HUES64 (cell line): ENCODE measurements at regions not wholly inside any gene's neighbourhood (a gene's known extent, or its start where the extent isn't known, plus 50 kb on each side); places are given as distances from the start of the nearest gene placed in this dataset.

ENCODE experiments used
- H3K27ac ChIP-seq: 2 replicates; pipeline ENCODE4 v1.7.0; 2013; ENCODE audit warnings: low read depth, low read length, inconsistent platforms
- H3K27me3 ChIP-seq: 2 replicates; pipeline ENCODE4 v1.6.1; 2013; ENCODE audit warnings: mild to moderate bottlenecking, low read length; ENCODE audit not compliant: insufficient read depth
- H3K36me3 ChIP-seq: 2 replicates; pipeline ENCODE4 v1.6.1; 2013; ENCODE audit warnings: mild to moderate bottlenecking, low read length; ENCODE audit not compliant: insufficient read depth
- H3K4me1 ChIP-seq: 2 replicates; pipeline ENCODE4 v1.6.1; 2013; ENCODE audit warnings: mild to moderate bottlenecking, low read length, moderate library complexity; ENCODE audit not compliant: insufficient read depth
- H3K4me3 ChIP-seq: 2 replicates; pipeline ENCODE4 v1.5.1; 2013; ENCODE audit warnings: mild to moderate bottlenecking, low read length, moderate library complexity
- H3K9ac ChIP-seq: 2 replicates; pipeline ENCODE4 v1.6.1; 2013; ENCODE audit warnings: mild to moderate bottlenecking, low read depth, low read length
- H3K9me3 ChIP-seq: 2 replicates; pipeline ENCODE4 v1.6.1; 2013; ENCODE audit warnings: low read depth, low read length; ENCODE audit not compliant: insufficient read depth
- WGBS: fragments of 150-250, 120-280 bp; methylation state at CpG from one replicate; pipeline ENCODE4 v1.1.7; 2013; ENCODE audit warnings: missing lambda C conversion rate; 5-methylcytosine and 5-hydroxymethylcytosine counted together

- Histone ChIP-seq H3K4me3 (no peak overlapping the region), H3K27me3 (no peaks in the 10 kb centered on the region), H3K9ac (no peak overlapping the region), H3K4me1 (peaks cover 8% of the 10 kb centered on the region), H3K36me3 (no peaks in the 10 kb centered on the region), H3K27ac (no peak overlapping the region), H3K9me3 (peaks cover 8% of the 10 kb centered on the region)
These were observed 352.0 kb upstream of the GALNTL6 start for GRCh38 chr4:171461191-171461590.

GRCh38 chr4:171448919-171449481 is 364.2 kb upstream of the GALNTL6 start:
- Histone ChIP-seq H3K27ac (no peak overlapping the region), H3K9me3 (no peaks in the 10 kb centered on the region), H3K36me3 (no peaks in the 10 kb centered on the region), H3K27me3 (no peaks in the 10 kb centered on the region), H3K9ac (no peak overlapping the region), H3K4me3 (no peak overlapping the region), H3K4me1 (no peaks in the 10 kb centered on the region)
- WGBS = no CpG with 5 or more reads among the region's 2 CpGs

- no peaks in the 10 kb centered on the region for H3K27me3 ChIP-seq
- H3K27ac ChIP-seq = no peak overlapping the region
- H3K4me1 ChIP-seq = no peaks in the 10 kb centered on the region
- 100% methylated on average over 1 of the region's 2 CpGs for WGBS
- no peak overlapping the region for H3K9ac ChIP-seq
- H3K4me3 ChIP-seq = no peak overlapping the region
- no peaks in the 10 kb centered on the region for H3K36me3 ChIP-seq
- no peaks in the 10 kb centered on the region for H3K9me3 ChIP-seq
These were observed 364.8 kb upstream of the GALNTL6 start for GRCh38 chr4:171448358-171448757.

GRCh38 chr4:171441300-171441941 is 371.8 kb upstream of the GALNTL6 start:
- whole genome bisulfite sequencing = 92% methylated on average over 1 of the region's 1 CpG
- no peaks in the 10 kb centered on the region for H3K4me1 ChIP-seq
- no peaks in the 10 kb centered on the region for H3K9me3 ChIP-seq

GRCh38 chr4:171433674-171434073 is 379.5 kb upstream of the GALNTL6 start:
- Histone ChIP-seq H3K27me3 (no peaks in the 10 kb centered on the region), H3K9ac (no peak overlapping the region), H3K36me3 (no peaks in the 10 kb centered on the region)

More at GRCh38 chr4:171441300-171441941, 371.8 kb upstream of the GALNTL6 start:
- Histone ChIP-seq H3K4me3 (no peak overlapping the region), H3K36me3 (no peaks in the 10 kb centered on the region), H3K9ac (no peak overlapping the region), H3K27me3 (no peaks in the 10 kb centered on the region), H3K27ac (no peak overlapping the region)

GRCh38 chr4:171432536-171432935 is 380.7 kb upstream of the GALNTL6 start:
- no peak overlapping the region for H3K4me3 ChIP-seq
- no peak overlapping the region for H3K9ac ChIP-seq
- H3K4me1 ChIP-seq = no peaks in the 10 kb centered on the region
- H3K36me3 ChIP-seq = no peaks in the 10 kb centered on the region
- no peaks in the 10 kb centered on the region for H3K27me3 ChIP-seq
- H3K27ac ChIP-seq = no peak overlapping the region
- H3K9me3 ChIP-seq = no peaks in the 10 kb centered on the region

More at GRCh38 chr4:171433674-171434073, 379.5 kb upstream of the GALNTL6 start:
- H3K9me3 ChIP-seq = no peaks in the 10 kb centered on the region
- H3K4me3 ChIP-seq = no peak overlapping the region
- H3K27ac ChIP-seq = no peak overlapping the region
- H3K4me1 ChIP-seq = no peaks in the 10 kb centered on the region

GRCh38 chr4:171430495-171430894 is 382.7 kb upstream of the GALNTL6 start:
- no peaks in the 10 kb centered on the region for H3K36me3 ChIP-seq
- no peaks in the 10 kb centered on the region for H3K9me3 ChIP-seq
- H3K4me3 ChIP-seq = no peak overlapping the region
- no peak overlapping the region for H3K27ac ChIP-seq
- H3K4me1 ChIP-seq = no peaks in the 10 kb centered on the region
- no peak overlapping the region for H3K9ac ChIP-seq
- H3K27me3 ChIP-seq = no peaks in the 10 kb centered on the region
- WGBS = 97% methylated on average over 3 of the region's 3 CpGs

- H3K36me3 ChIP-seq = no peaks in the 10 kb centered on the region
- H3K4me3 ChIP-seq = no peak overlapping the region
- H3K27ac ChIP-seq = no peak overlapping the region
- H3K27me3 ChIP-seq = no peaks in the 10 kb centered on the region
- no peak overlapping the region for H3K9ac ChIP-seq
- H3K9me3 ChIP-seq = peaks cover 13% of the 10 kb centered on the region
- 97% methylated on average over 2 of the region's 6 CpGs for WGBS
- H3K4me1 ChIP-seq = peaks cover 4% of the 10 kb centered on the region; the same call in 1 of the 2 replicates
These were observed 416.0 kb upstream of the GALNTL6 start for GRCh38 chr4:171397175-171397574.

- no peak overlapping the region for H3K27ac ChIP-seq
- no peaks in the 10 kb centered on the region; the same call in none of the 2 replicates for H3K9me3 ChIP-seq
- no peaks in the 10 kb centered on the region for H3K27me3 ChIP-seq
- 97% methylated on average over 3 of the region's 3 CpGs for WGBS
- H3K36me3 ChIP-seq = no peaks in the 10 kb centered on the region
- no peaks in the 10 kb centered on the region for H3K4me1 ChIP-seq
- H3K9ac ChIP-seq = no peak overlapping the region
- H3K4me3 ChIP-seq = no peak overlapping the region
These were observed 422.6 kb upstream of the GALNTL6 start for GRCh38 chr4:171390626-171391025.

- no peaks in the 10 kb centered on the region for H3K9me3 ChIP-seq
- no peak overlapping the region for H3K9ac ChIP-seq
- no peak overlapping the region for H3K4me3 ChIP-seq
- H3K27me3 ChIP-seq = no peaks in the 10 kb centered on the region
- no peaks in the 10 kb centered on the region for H3K4me1 ChIP-seq
- H3K36me3 ChIP-seq = no peaks in the 10 kb centered on the region
- no peak overlapping the region for H3K27ac ChIP-seq
These were observed 434.9 kb upstream of the GALNTL6 start for GRCh38 chr4:171378323-171378722.

GRCh38 chr4:171376724-171377123 is 436.5 kb upstream of the GALNTL6 start:
- Histone ChIP-seq H3K4me1 (no peaks in the 10 kb centered on the region), H3K9me3 (no peaks in the 10 kb centered on the region), H3K4me3 (no peak overlapping the region), H3K36me3 (no peaks in the 10 kb centered on the region), H3K27ac (no peak overlapping the region), H3K9ac (no peak overlapping the region), H3K27me3 (no peaks in the 10 kb centered on the region)
- WGBS = 81% methylated on average over 1 of the region's 1 CpG

- H3K9ac ChIP-seq = no peak overlapping the region
- H3K9me3 ChIP-seq = no peaks in the 10 kb centered on the region
- no peaks in the 10 kb centered on the region for H3K4me1 ChIP-seq
- H3K27me3 ChIP-seq = no peaks in the 10 kb centered on the region
- H3K4me3 ChIP-seq = no peak overlapping the region
- no peaks in the 10 kb centered on the region for H3K36me3 ChIP-seq
- H3K27ac ChIP-seq = no peak overlapping the region
These were observed 459.7 kb upstream of the GALNTL6 start for GRCh38 chr4:171353535-171353934.
